Smooth muscle cell (in vitro differentiated cells): ENCODE measurements at regions not wholly inside any gene's neighbourhood (a gene's known extent, or its start where the extent isn't known, plus 50 kb on each side); places are given as distances from the start of the nearest gene placed in this dataset.

Experiments
- DNase-seq: peaks from one replicate; lab custom pipeline; 2025; ENCODE audit not compliant: unreplicated experiment; lab: John Stamatoyannopoulos, UW
- H2AFZ ChIP-seq: fragments of 200-600 bp; sonication (generic); 2 replicates; pipeline ENCODE4 v1.6.0; 2016; ENCODE audit warnings: antibody characterized with exemption, low read depth, mild to moderate bottlenecking
- H3F3A ChIP-seq: fragments of 200-600 bp; sonication (generic); 2 replicates; pipeline ENCODE4 v1.6.0; 2017; ENCODE audit warnings: antibody characterized with exemption, low read depth
- H3K27ac ChIP-seq: fragments of 200-600 bp; sonication (generic); 2 replicates; pipeline ENCODE4 v1.5.1; 2016; ENCODE audit warnings: low read depth, mild to moderate bottlenecking
- H3K27me3 ChIP-seq: fragments of 200-600 bp; sonication (generic); 2 replicates; pipeline ENCODE4 v1.6.1; 2016; ENCODE audit warnings: low read depth, mild to moderate bottlenecking
- H3K36me3 ChIP-seq: fragments of 200-600 bp; sonication (generic); 2 replicates; pipeline ENCODE4 v1.5.1; 2016; ENCODE audit warnings: low read depth
- H3K4me1 ChIP-seq: fragments of 200-600 bp; sonication (generic); 2 replicates; pipeline ENCODE4 v1.5.1; 2016; ENCODE audit warnings: low read depth
- H3K4me2 ChIP-seq: fragments of 200-600 bp; sonication (generic); 2 replicates; pipeline ENCODE4 v1.6.0; 2016; ENCODE audit warnings: mild to moderate bottlenecking
- H3K4me3 ChIP-seq: fragments of 200-600 bp; sonication (generic); 2 replicates; pipeline ENCODE4 v1.5.1; 2016; ENCODE audit warnings: mild to moderate bottlenecking
- H3K79me2 ChIP-seq: fragments of 200-600 bp; sonication (generic); 2 replicates; pipeline ENCODE4 v1.6.0; 2016; ENCODE audit warnings: low read depth, mild to moderate bottlenecking
- H3K9ac ChIP-seq: fragments of 200-600 bp; sonication (generic); 2 replicates; pipeline ENCODE4 v1.6.0; 2016; ENCODE audit warnings: low read depth
- H3K9me3 ChIP-seq: fragments of 200-600 bp; sonication (generic); replicated peaks from 2 replicates; pipeline ENCODE4 v1.5.1; 2016; ENCODE audit warnings: low read depth
- H4K20me1 ChIP-seq: fragments of 200-600 bp; sonication (generic); 2 replicates; pipeline ENCODE4 v1.6.0; 2016; ENCODE audit warnings: low read depth
- CTCF ChIP-seq: fragments of 200-600 bp; sonication (generic); IDR thresholded peaks from 2 replicates; pipeline ENCODE4 v1.5.1; 2017; ENCODE audit warnings: borderline replicate concordance, mild to moderate bottlenecking, antibody characterized with exemption; ENCODE audit not compliant: insufficient read depth, poor library complexity, severe bottlenecking
- WGBS: methylation state at CpG from one replicate; pipeline ENCODE4 v1.1.7; 2016; ENCODE audit warnings: low lambda C conversion rate; 5-methylcytosine and 5-hydroxymethylcytosine counted together

GRCh38 chr2:16774091-16774490, 108.5 kb upstream of the CYRIA start:
- DNase-seq = no peak
- 79% methylated on average over 2 of the region's 2 CpGs for WGBS
- Histone ChIP-seq H3K27me3 (peaks cover 8% of the 10 kb centered on the region), H4K20me1 (no peaks in the 10 kb centered on the region), H3K79me2 (no peaks in the 10 kb centered on the region), H3K9ac (no peak overlapping the region), H3K27ac (no peak overlapping the region), H3F3A (no peaks in the 10 kb centered on the region), H3K9me3 (no peaks in the 10 kb centered on the region), H3K4me1 (no peaks in the 10 kb centered on the region), H2AFZ (no peak overlapping the region), H3K4me2 (no peak overlapping the region), H3K4me3 (no peak overlapping the region), H3K36me3 (no peaks in the 10 kb centered on the region)
- TF ChIP-seq CTCF = no peak

GRCh38 chr2:16773080-16773713, 107.6 kb upstream of the CYRIA start:
- no peaks in the 10 kb centered on the region for H3K79me2 ChIP-seq
- H3K4me2 ChIP-seq = no peak overlapping the region
- TF ChIP-seq CTCF = peak; percentile 76
- 28% methylated on average over 8 of the region's 8 CpGs for WGBS
- H4K20me1 ChIP-seq = no peaks in the 10 kb centered on the region
- H3K4me3 ChIP-seq = no peak overlapping the region
- no peaks in the 10 kb centered on the region for H3K36me3 ChIP-seq
- no peak overlapping the region for H3K9ac ChIP-seq
- H3K9me3 ChIP-seq = no peaks in the 10 kb centered on the region
- no peak for DNase-seq
- H3K27me3 ChIP-seq = peaks cover 8% of the 10 kb centered on the region
- no peak overlapping the region for H3K27ac ChIP-seq
- no peak overlapping the region for H2AFZ ChIP-seq
- no peaks in the 10 kb centered on the region for H3K4me1 ChIP-seq
- no peaks in the 10 kb centered on the region for H3F3A ChIP-seq

DNA sequence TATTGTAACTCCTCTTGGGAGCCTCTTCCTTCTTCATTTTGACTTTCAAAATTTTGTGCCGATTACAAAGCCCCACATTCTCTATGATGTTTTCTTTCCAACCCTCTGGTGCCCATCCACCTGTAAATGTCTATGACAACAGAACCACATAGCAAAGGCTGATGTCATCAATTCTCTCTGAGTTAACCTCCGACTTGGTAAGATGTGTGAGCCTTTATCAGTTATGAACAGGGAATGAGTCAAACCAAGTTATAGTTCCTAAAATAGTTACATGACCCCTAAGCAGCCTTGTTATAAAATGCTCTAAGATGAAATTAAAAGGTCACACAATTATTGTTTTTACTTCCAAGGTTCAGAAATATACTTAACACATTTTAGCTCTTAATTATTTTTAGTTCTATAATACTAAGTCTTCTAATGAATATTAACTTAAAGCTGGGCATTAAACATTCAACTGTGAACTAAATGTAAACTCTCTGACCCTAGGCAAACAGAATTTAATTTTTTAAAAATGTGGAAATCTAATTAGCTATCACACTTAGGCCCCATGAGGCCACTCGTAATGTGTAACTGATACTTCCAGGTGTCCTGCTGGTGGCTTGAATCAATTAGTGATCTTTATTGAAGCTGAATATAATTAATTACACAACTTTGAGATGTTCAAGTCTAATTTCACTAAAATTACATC, 102.3 kb upstream of the CYRIA start:
- Histone ChIP-seq H3K27me3 (peaks cover 8% of the 10 kb centered on the region), H3K27ac (no peak overlapping the region), H3K9ac (no peak overlapping the region), H3K36me3 (no peaks in the 10 kb centered on the region), H3K4me2 (no peak overlapping the region), H2AFZ (no peak overlapping the region), H3F3A (no peaks in the 10 kb centered on the region), H3K4me3 (no peak overlapping the region), H3K9me3 (no peaks in the 10 kb centered on the region), H4K20me1 (no peaks in the 10 kb centered on the region), H3K4me1 (no peaks in the 10 kb centered on the region), H3K79me2 (no peaks in the 10 kb centered on the region)
- no peak for TF ChIP-seq CTCF
- DNase-seq = no peak
- WGBS = 73% methylated on average over 3 of the region's 3 CpGs

- Histone ChIP-seq H3K27me3 (peaks cover 8% of the 10 kb centered on the region), H2AFZ (no peak overlapping the region), H3K36me3 (no peaks in the 10 kb centered on the region), H3K4me1 (no peaks in the 10 kb centered on the region), H3K27ac (no peak overlapping the region), H3K79me2 (no peaks in the 10 kb centered on the region), H3K4me3 (no peak overlapping the region), H4K20me1 (no peaks in the 10 kb centered on the region), H3K9me3 (no peaks in the 10 kb centered on the region), H3F3A (no peaks in the 10 kb centered on the region), H3K4me2 (no peak overlapping the region), H3K9ac (no peak overlapping the region)
- TF ChIP-seq CTCF = no peak
- 83% methylated on average over 7 of the region's 7 CpGs for WGBS
- DNase-seq = no peak
Observed at GRCh38 chr2:16765356-16765755, 99.7 kb upstream of the CYRIA start.
